PC-9 (cell line): ENCODE measurements at regions not wholly inside any gene's neighbourhood (a gene's known extent, or its start where the extent isn't known, plus 50 kb on each side); places are given as distances from the start of the nearest gene placed in this dataset.

Experiments
- BruUV-seq: library from RNA; stranded (reverse); fragments of 400-500 nt; replicated peaks from 2 replicates; lab custom pipeline; 2021; lab: Mats Ljungman, UMichigan
- CTCF ChIA-PET: fragments of 300-600 bp; sonication (Branson Sonifier 250); formaldehyde crosslinking; loops from one replicate; lab custom pipeline; 2022; ENCODE audit warnings: antibody characterized with exemption; lab: Charles Lee
- POLR2A ChIA-PET: fragments of 300-600 bp; sonication (Branson Sonifier 250); formaldehyde crosslinking; loops from one replicate; lab custom pipeline; 2022; ENCODE audit warnings: antibody characterized with exemption; ENCODE audit not compliant: unreplicated experiment; lab: Charles Lee
- DNase-seq, 2 experiments: peaks; one replicate each; pipeline versions ENCODE4 v3.0.0 to v3.0.0-alpha.2; 2015 to 2022; ENCODE audit warnings: mixed read lengths in 1 of 2
- H2AFZ ChIP-seq: fragments of 200-600 bp; sonication (generic); 2 replicates; pipeline ENCODE4 v1.8.1; 2017; ENCODE audit warnings: antibody characterized with exemption
- H3F3A ChIP-seq: fragments of 200-600 bp; sonication (generic); 2 replicates; pipeline ENCODE4 v1.8.1; 2017; ENCODE audit warnings: antibody characterized with exemption, mild to moderate bottlenecking, low read depth; ENCODE audit not compliant: insufficient read depth
- H3K27ac ChIP-seq: fragments of 200-600 bp; sonication (generic); 2 replicates; pipeline ENCODE4 v1.6.1; 2016; ENCODE audit warnings: mixed run types
- H3K27me3 ChIP-seq: fragments of 200-600 bp; sonication (generic); 2 replicates; pipeline ENCODE4 v1.6.1; 2016; ENCODE audit warnings: low read depth, mixed run types; ENCODE audit not compliant: insufficient read depth
- H3K36me3 ChIP-seq: fragments of 200-600 bp; sonication (generic); 2 replicates; pipeline ENCODE4 v1.6.1; 2016; ENCODE audit warnings: low read depth, mixed run types
- H3K4me1 ChIP-seq: fragments of 200-600 bp; sonication (generic); replicated peaks from 2 replicates; pipeline ENCODE4 v1.6.1; 2016; ENCODE audit warnings: mixed run types; ENCODE audit not compliant: insufficient read depth
- H3K4me2 ChIP-seq: fragments of 200-600 bp; sonication (generic); 2 replicates; pipeline ENCODE4 v1.6.1; 2017; ENCODE audit warnings: mixed run types
- H3K4me3 ChIP-seq: fragments of 200-600 bp; sonication (generic); 2 replicates; pipeline ENCODE4 v1.6.1; 2016; ENCODE audit warnings: mixed run types
- H3K79me2 ChIP-seq: fragments of 200-600 bp; sonication (generic); 2 replicates; pipeline ENCODE4 v1.6.1; 2017; ENCODE audit warnings: low read depth, mixed run types
- H3K9me2 ChIP-seq: fragments of 200-600 bp; sonication (generic); 2 replicates; pipeline ENCODE4 v1.8.1; 2017; ENCODE audit warnings: mild to moderate bottlenecking; ENCODE audit not compliant: insufficient read depth
- H3K9me3 ChIP-seq: fragments of 200-600 bp; sonication (generic); 2 replicates; pipeline ENCODE4 v1.8.1; 2016; ENCODE audit warnings: low read depth; ENCODE audit not compliant: insufficient read depth
- H4K20me1 ChIP-seq: fragments of 200-600 bp; sonication (generic); 2 replicates; pipeline ENCODE4 v1.8.1; 2017; ENCODE audit not compliant: insufficient read depth
- CTCF ChIP-seq: fragments of 200-600 bp; sonication (generic); conservative IDR thresholded peaks from 2 replicates; pipeline ENCODE4 v1.6.1; 2017; ENCODE audit warnings: mixed run types, antibody characterized with exemption, mild to moderate bottlenecking, moderate library complexity
- EZH2 ChIP-seq: fragments of 200-600 bp; sonication (generic); IDR thresholded peaks from 2 replicates; pipeline ENCODE4 v1.8.0; 2017; ENCODE audit warnings: antibody characterized with exemption, low read depth
- intact Hi-C: fragments of 100-400 bp; cut with micrococcal nuclease; formaldehyde crosslinking; loops from one replicate; pipeline ENCODE4 v1.10.0; 2022; ENCODE audit not compliant: unreplicated experiment

GRCh38 chr3:40864915-40865314 lies 334.4 kb upstream of the CTNNB1 start:
- no peak overlapping the region for H3K4me3 ChIP-seq
- DNase-seq: no peak
- H4K20me1 ChIP-seq: no peaks in the 10 kb centered on the region
- ChIA-PET POLR2A (no interaction called here), CTCF (no interaction called here)
- TF ChIP-seq CTCF: no peak
- H3K79me2 ChIP-seq: no peaks in the 10 kb centered on the region
- no TSS peak for BruUV-seq
- H3K27me3 ChIP-seq: no peaks in the 10 kb centered on the region
- H3K27ac ChIP-seq: no peak overlapping the region
- no peaks in the 10 kb centered on the region for H3K4me1 ChIP-seq
- H3K4me2 ChIP-seq: no peak overlapping the region
- no peaks in the 10 kb centered on the region for H3F3A ChIP-seq
- H3K9me3 ChIP-seq: no peaks in the 10 kb centered on the region
- intact Hi-C loops: no loop called here
- no peaks in the 10 kb centered on the region for H3K36me3 ChIP-seq
- no peak overlapping the region for H2AFZ ChIP-seq
- no peaks in the 10 kb centered on the region for H3K9me2 ChIP-seq

- Histone ChIP-seq H3K9me3 (no peaks in the 10 kb centered on the region), H3K4me1 (no peaks in the 10 kb centered on the region), H2AFZ (no peak overlapping the region), H3K36me3 (no peaks in the 10 kb centered on the region), H3K9me2 (no peaks in the 10 kb centered on the region), H3K27me3 (no peaks in the 10 kb centered on the region), H3K79me2 (no peaks in the 10 kb centered on the region), H3F3A (no peaks in the 10 kb centered on the region), H3K27ac (no peak overlapping the region), H4K20me1 (no peaks in the 10 kb centered on the region), H3K4me2 (no peak overlapping the region), H3K4me3 (no peak overlapping the region)
- BruUV-seq: no TSS peak
- no peak for DNase-seq
- no peak for TF ChIP-seq EZH2
- no peak for TF ChIP-seq CTCF
- intact Hi-C loops: no loop called here
- ChIA-PET CTCF (no interaction called here), POLR2A (no interaction called here)
Measured at GRCh38 chr3:40867797-40868196, 331.5 kb upstream of the CTNNB1 start.

GRCh38 chr3:40869013-40869412 lies 330.3 kb upstream of the CTNNB1 start:
- Histone ChIP-seq H3K4me3 (no peak overlapping the region), H3K36me3 (no peaks in the 10 kb centered on the region), H3K4me2 (no peak overlapping the region), H3K27me3 (no peaks in the 10 kb centered on the region), H4K20me1 (no peaks in the 10 kb centered on the region), H3K4me1 (no peaks in the 10 kb centered on the region), H2AFZ (no peak overlapping the region), H3K9me2 (no peaks in the 10 kb centered on the region), H3K9me3 (no peaks in the 10 kb centered on the region), H3F3A (no peaks in the 10 kb centered on the region), H3K79me2 (no peaks in the 10 kb centered on the region), H3K27ac (no peak overlapping the region)
- BruUV-seq: no TSS peak
- ChIA-PET CTCF (no interaction called here), POLR2A (interaction anchor here (0.7 kb wide), 1 partner anchor 13 kb away, joined by 3 read pairs; no protein-coding TSS in a partner anchor)
- no peak for TF ChIP-seq EZH2
- no peak for TF ChIP-seq CTCF
- intact Hi-C loops: no loop called here
- DNase-seq: no peak
